ENCODE measurements at regions not wholly inside any gene's neighbourhood (a gene's known extent, or its start where the extent isn't known, plus 50 kb on each side); places are given as distances from the start of the nearest gene placed in this dataset.

DNA sequence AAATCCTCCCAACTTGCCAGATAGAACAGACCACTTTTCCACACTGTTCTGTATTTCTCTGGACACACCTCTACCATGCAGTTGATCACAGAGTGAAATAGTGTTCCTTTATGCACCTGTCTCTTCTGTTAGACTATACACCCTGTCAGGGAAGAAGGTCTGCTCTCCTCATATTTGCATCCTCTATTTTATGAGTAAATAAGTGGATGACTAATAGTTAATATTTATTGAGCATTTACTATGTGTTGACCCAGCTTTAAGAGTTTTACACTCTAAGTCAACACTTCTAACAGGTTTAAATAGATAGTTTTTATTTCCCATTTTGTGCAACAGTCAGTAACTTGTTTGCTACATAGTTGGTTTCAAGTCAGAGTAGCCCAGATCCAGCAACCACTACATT lies 452.8 kb upstream of the MPDZ start:
- DNase-seq (ENCODE audit: low read depth, low spot score) = no peak
- Histone ChIP-seq H3K27me3 (ENCODE audit: control insufficient read depth in 2 of 2, insufficient read depth in 2 of 2, low read length in 2 of 2) (no peaks in the 10 kb centered on the region), H3K4me3 (replicated peaks in 1 of 3; ENCODE audit: insufficient read depth in 1 of 3, low read depth in 1 of 3, low read length in 3 of 3) (no peak overlapping the region), H3K9me3 (replicated peaks; ENCODE audit: control insufficient read depth, insufficient read depth, low read length) (no peaks in the 10 kb centered on the region), H3K4me1 (ENCODE audit: control insufficient read depth, extremely low read depth, insufficient read depth, low read length) (no peaks in the 10 kb centered on the region), H3K79me2 (ENCODE audit: control insufficient read depth, insufficient read depth, low read length) (no peaks in the 10 kb centered on the region), H2AFZ (ENCODE audit: low read depth, low read length) (no peak overlapping the region), H3K9ac (replicated peaks; ENCODE audit: extremely low read depth, insufficient read depth, low read length) (no peak overlapping the region), H4K20me1 (replicated peaks; ENCODE audit: control insufficient read depth, extremely low read depth, insufficient read depth, low read length) (no peaks in the 10 kb centered on the region), H3K9me1 (replicated peaks; ENCODE audit: control insufficient read depth, extremely low read depth, insufficient read depth, low read length) (no peaks in the 10 kb centered on the region), H3K27ac (ENCODE audit: insufficient read depth, low read depth, low read length) (no peak overlapping the region), H3K36me3 (ENCODE audit: control insufficient read depth in 2 of 2, extremely low read depth in 1 of 2, insufficient read depth in 2 of 2, low read length in 2 of 2) (no peaks in the 10 kb centered on the region), H3K4me2 (ENCODE audit: insufficient read depth, low read length) (no peak overlapping the region)
- POLR2A ChIA-PET = interaction anchor here (0.8 kb wide), 1 partner anchor 18 kb away, joined by 3 read pairs; no protein-coding TSS in a partner anchor
- CTCF ChIA-PET = no interaction called here
- dilution Hi-C loops (cut with MboI; ENCODE audit: extremely low pct_ligation_motif_present, low sequenced_read_pairs) = no loop called here
- no TSS peak for BruUV-seq (replicated peaks)
- TF ChIP-seq JUN (IDR thresholded peaks at IDR 0.05; ENCODE audit: borderline replicate concordance, insufficient read depth, insufficient read length, low read depth) (no peak), FOS (IDR thresholded peaks at IDR 0.05; ENCODE audit: borderline replicate concordance, insufficient read depth, low read length) (no peak), MYC (IDR thresholded peaks at IDR 0.05; ENCODE audit: low read depth, low read length) (no peak), GATA2 (IDR thresholded peaks at IDR 0.05; ENCODE audit: insufficient read depth, insufficient read length, low read depth, low read length) (no peak), POLR2A (IDR thresholded peaks at IDR 0.05; ENCODE audit: low read depth, low read length) (no peak), EZH2 (IDR thresholded peaks at IDR 0.05; ENCODE audit: borderline replicate concordance, low read depth, low read length, severe bottlenecking) (no peak), POLR2AphosphoS5 (IDR thresholded peaks at IDR 0.05; ENCODE audit: insufficient read depth, low read depth, low read length) (no peak)
- TF ChIP-seq, protein P1, sequence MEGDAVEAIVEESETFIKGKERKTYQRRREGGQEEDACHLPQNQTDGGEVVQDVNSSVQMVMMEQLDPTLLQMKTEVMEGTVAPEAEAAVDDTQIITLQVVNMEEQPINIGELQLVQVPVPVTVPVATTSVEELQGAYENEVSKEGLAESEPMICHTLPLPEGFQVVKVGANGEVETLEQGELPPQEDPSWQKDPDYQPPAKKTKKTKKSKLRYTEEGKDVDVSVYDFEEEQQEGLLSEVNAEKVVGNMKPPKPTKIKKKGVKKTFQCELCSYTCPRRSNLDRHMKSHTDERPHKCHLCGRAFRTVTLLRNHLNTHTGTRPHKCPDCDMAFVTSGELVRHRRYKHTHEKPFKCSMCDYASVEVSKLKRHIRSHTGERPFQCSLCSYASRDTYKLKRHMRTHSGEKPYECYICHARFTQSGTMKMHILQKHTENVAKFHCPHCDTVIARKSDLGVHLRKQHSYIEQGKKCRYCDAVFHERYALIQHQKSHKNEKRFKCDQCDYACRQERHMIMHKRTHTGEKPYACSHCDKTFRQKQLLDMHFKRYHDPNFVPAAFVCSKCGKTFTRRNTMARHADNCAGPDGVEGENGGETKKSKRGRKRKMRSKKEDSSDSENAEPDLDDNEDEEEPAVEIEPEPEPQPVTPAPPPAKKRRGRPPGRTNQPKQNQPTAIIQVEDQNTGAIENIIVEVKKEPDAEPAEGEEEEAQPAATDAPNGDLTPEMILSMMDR (IDR thresholded peaks at IDR 0.05; ENCODE audit: extremely low read depth in 1 of 2, insufficient read depth in 1 of 2, low read depth in 1 of 2, low read length in 2 of 2) = no peak
- TF ChIP-seq, protein P2, sequence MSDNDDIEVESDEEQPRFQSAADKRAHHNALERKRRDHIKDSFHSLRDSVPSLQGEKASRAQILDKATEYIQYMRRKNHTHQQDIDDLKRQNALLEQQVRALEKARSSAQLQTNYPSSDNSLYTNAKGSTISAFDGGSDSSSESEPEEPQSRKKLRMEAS (IDR thresholded peaks at IDR 0.05; ENCODE audit: insufficient read depth, insufficient read length) = no peak
- no peak for FAIRE-seq
- intact Hi-C loops (cut with micrococcal nuclease) = no loop called here

Measured in endothelial cell of umbilical vein (primary cell).